GM12891 (cell line): ENCODE measurements at regions not wholly inside any gene's neighbourhood (a gene's known extent, or its start where the extent isn't known, plus 50 kb on each side); places are given as distances from the start of the nearest gene placed in this dataset.

Source experiments
- DNase-seq: peaks from one replicate; pipeline ENCODE4 v3.0.0; 2011; ENCODE audit warnings: low spot score; ENCODE audit not compliant: insufficient read length
- FAIRE-seq: peaks from 2 replicates; lab custom pipeline; 2011; peaks lifted over from hg19 to GRCh38; lab: Jason Lieb, UNC
- PAX5 ChIP-seq: IDR thresholded peaks from 2 replicates; pipeline ENCODE4 v1.6.1; 2011; ENCODE audit warnings: low read length, moderate library complexity, mild to moderate bottlenecking; ENCODE audit not compliant: insufficient read depth, severe bottlenecking
- POLR2A ChIP-seq: IDR thresholded peaks from 2 replicates; pipeline ENCODE4 v1.6.1; 2011; ENCODE audit warnings: low read depth, low read length, control low read depth
- POLR2AphosphoS5 ChIP-seq: IDR thresholded peaks from 2 replicates; pipeline ENCODE4 v1.6.1; 2011; ENCODE audit warnings: low read depth, low read length, control low read depth
- POU2F2 ChIP-seq: IDR thresholded peaks from 2 replicates; pipeline ENCODE4 v1.6.1; 2011; ENCODE audit warnings: low read depth, mild to moderate bottlenecking, control low read depth, low read length, moderate library complexity
- SPI1 ChIP-seq: IDR thresholded peaks from 2 replicates; pipeline ENCODE4 v1.6.1; 2011; ENCODE audit warnings: low read depth, low read length, control low read depth
- TAF1 ChIP-seq: IDR thresholded peaks from 2 replicates; pipeline ENCODE4 v1.6.1; 2011; ENCODE audit warnings: low read depth, low read length, control low read depth

GRCh38 chr15:66891776-66892175, 173.6 kb upstream of the SMAD3 start:
- no peak for TF ChIP-seq POLR2AphosphoS5
- no peak for TF ChIP-seq PAX5
- TF ChIP-seq POLR2A, result no peak
- TF ChIP-seq SPI1, result no peak
- no peak for TF ChIP-seq TAF1
- TF ChIP-seq POU2F2, result no peak
- DNase-seq, result no peak
- FAIRE-seq, result no peak

DNA sequence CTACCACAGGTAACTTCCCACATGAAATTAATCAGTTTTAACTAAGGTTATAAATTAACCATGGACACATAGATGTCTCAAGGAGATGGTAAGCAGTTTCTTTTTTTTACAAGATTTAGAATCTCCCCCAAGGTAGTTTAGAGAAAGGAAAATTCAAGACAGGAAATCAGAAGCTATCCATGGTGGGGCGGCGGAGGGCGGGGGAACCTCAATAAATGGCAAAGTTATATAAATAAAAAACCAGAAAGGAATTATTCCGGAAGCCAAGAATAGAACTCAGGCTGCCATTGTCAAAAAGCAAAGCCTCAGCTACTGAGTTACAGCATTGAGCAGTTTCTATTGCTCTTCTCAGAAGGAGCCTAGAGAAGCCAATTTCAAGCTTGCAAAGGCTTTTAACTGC, 172.1 kb upstream of the SMAD3 start:
- FAIRE-seq (no peak), DNase-seq (no peak)
- no peak for TF ChIP-seq POLR2A
- TF ChIP-seq SPI1, result no peak
- TF ChIP-seq TAF1, result no peak
- TF ChIP-seq PAX5, result no peak
- no peak for TF ChIP-seq POU2F2
- TF ChIP-seq POLR2AphosphoS5, result no peak

- no peak for TF ChIP-seq TAF1
- no peak for TF ChIP-seq SPI1
- TF ChIP-seq POU2F2, result no peak
- TF ChIP-seq POLR2A, result no peak
- FAIRE-seq (no peak), DNase-seq (no peak)
Observed at GRCh38 chr15:66894363-66894762, 171.0 kb upstream of the SMAD3 start.

- no peak for FAIRE-seq
- TF ChIP-seq TAF1, result no peak
- TF ChIP-seq POU2F2, result no peak
- no peak for TF ChIP-seq POLR2A
- no peak for TF ChIP-seq PAX5
- no peak for TF ChIP-seq SPI1
- no peak for TF ChIP-seq POLR2AphosphoS5
- DNase-seq, result no peak
Observed at GRCh38 chr15:66894986-66895780, 170.2 kb upstream of the SMAD3 start.

GRCh38 chr15:66895794-66896453, 169.5 kb upstream of the SMAD3 start:
- DNase-seq (no peak), FAIRE-seq (no peak)
- TF ChIP-seq POU2F2, result no peak
- TF ChIP-seq TAF1, result no peak
- TF ChIP-seq PAX5, result no peak
- TF ChIP-seq POLR2A, result no peak
- TF ChIP-seq POLR2AphosphoS5, result no peak
- no peak for TF ChIP-seq SPI1

DNA sequence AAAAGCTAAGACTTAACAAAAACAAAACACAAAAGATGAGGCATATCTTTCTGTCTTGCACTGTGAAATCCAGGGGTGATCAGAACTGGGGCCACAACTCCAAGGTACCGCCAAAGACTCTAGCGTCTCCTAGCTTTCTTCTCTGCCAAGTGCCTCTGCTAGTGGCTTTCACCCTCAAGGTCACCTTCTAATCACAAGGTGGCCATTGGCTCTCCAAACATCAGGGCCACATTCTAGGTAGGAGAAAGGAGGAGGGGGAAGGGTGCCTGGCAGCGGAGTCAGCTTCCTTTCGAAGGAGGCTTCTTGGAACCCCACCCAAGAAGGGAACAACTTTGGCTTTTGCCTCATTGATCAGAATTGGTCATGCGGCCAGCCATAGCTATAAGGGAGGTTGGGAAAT, 168.8 kb upstream of the SMAD3 start:
- no peak for FAIRE-seq
- no peak for DNase-seq

GRCh38 chr15:66897416-66897815, 168.0 kb upstream of the SMAD3 start:
- FAIRE-seq (no peak), DNase-seq (no peak)
- TF ChIP-seq POLR2AphosphoS5, result no peak
- TF ChIP-seq TAF1, result no peak
- no peak for TF ChIP-seq SPI1
- TF ChIP-seq POU2F2, result no peak
- no peak for TF ChIP-seq PAX5
- TF ChIP-seq POLR2A, result no peak

More for the DNA sequence above, 168.8 kb upstream of the SMAD3 start:
- TF ChIP-seq TAF1 (no peak), POLR2AphosphoS5 (no peak), PAX5 (no peak), POLR2A (no peak), POU2F2 (no peak), SPI1 (no peak)

GRCh38 chr15:66897971-66898370, 167.4 kb upstream of the SMAD3 start:
- TF ChIP-seq SPI1 (no peak), TAF1 (no peak), POU2F2 (no peak), POLR2AphosphoS5 (no peak), PAX5 (no peak), POLR2A (no peak)
- FAIRE-seq (no peak), DNase-seq (no peak)

GRCh38 chr15:66898656-66899386, 166.6 kb upstream of the SMAD3 start:
- no peak for DNase-seq

More at GRCh38 chr15:66898656-66899386, 166.6 kb upstream of the SMAD3 start:
- no peak for FAIRE-seq
- TF ChIP-seq TAF1 (no peak), POLR2A (no peak), POU2F2 (no peak), POLR2AphosphoS5 (no peak), SPI1 (no peak), PAX5 (no peak)
